Type B pancreatic cell (in vitro differentiated cells): ENCODE measurements at regions not wholly inside any gene's neighbourhood (a gene's known extent, or its start where the extent isn't known, plus 50 kb on each side); places are given as distances from the start of the nearest gene placed in this dataset.

Experiments
- DNase-seq: peaks from one replicate; pipeline ENCODE4 v3.0.0; 2021; ENCODE audit warnings: mixed read lengths; ENCODE audit not compliant: unreplicated experiment; ENCODE audit errors: extremely low spot score
- H3K27ac Mint-ChIP-seq: 2 replicates; pipeline ENCODE4 v1.8.0; 2021; ENCODE audit warnings: mild to moderate bottlenecking, mixed read lengths
- H3K27me3 Mint-ChIP-seq: 2 replicates; pipeline ENCODE4 v1.8.0; 2021; ENCODE audit warnings: mixed read lengths
- H3K36me3 Mint-ChIP-seq: 2 replicates; pipeline ENCODE4 v1.8.0; 2021; ENCODE audit warnings: mixed read lengths
- H3K4me1 Mint-ChIP-seq: one replicate; pipeline ENCODE4 v1.8.0; 2021; ENCODE audit warnings: mixed read lengths; ENCODE audit not compliant: unreplicated experiment
- H3K4me3 Mint-ChIP-seq: 2 replicates; pipeline ENCODE4 v1.8.0; 2021; ENCODE audit warnings: mild to moderate bottlenecking, mixed read lengths
- H3K9me3 Mint-ChIP-seq: 2 replicates; pipeline ENCODE4 v1.8.0; 2021; ENCODE audit warnings: mixed read lengths
- TF ChIP-seq, protein P1 (sequence below): fragments of 200-600 bp; sonication (generic); conservative IDR thresholded peaks from 2 replicates; pipeline ENCODE4 v1.5.0; 2021; ENCODE audit warnings: antibody characterized with exemption, mild to moderate bottlenecking

DNA sequence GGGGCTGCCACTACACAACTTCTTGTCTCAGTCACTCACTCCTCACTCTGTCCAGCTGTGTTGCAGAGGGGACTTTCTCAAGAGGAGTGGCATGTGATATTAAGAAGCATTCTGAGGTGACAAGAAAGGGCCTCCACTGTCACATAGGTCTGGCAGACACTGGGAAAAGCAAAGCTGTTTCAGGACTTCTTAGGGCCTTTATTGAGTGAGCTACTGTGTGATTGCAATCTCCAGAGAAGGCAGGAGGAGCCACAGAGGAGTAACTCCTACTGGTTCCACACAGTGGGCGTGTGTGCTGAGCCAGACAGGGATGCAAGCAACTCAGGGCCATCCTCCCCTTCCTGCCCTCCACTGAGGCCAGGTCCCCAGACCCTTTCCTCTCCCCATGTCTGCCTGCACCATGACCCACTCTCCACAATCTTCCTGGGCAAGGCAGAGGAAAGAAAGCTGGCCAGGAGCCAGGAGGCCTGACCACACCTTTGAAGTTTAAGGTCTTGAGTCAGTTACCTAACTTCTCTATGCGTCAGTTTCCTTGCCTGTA lies 262.0 kb upstream of the ZMIZ1 start:
- Mint-ChIP-seq H3K4me3 (no peak overlapping the region), H3K9me3 (no peaks in the 10 kb centered on the region), H3K36me3 (no peaks in the 10 kb centered on the region), H3K27me3 (peaks cover 5% of the 10 kb centered on the region), H3K27ac (no peak overlapping the region), H3K4me1 (peaks cover 53% of the 10 kb centered on the region)
- DNase-seq: no peak
- TF ChIP-seq, protein P1, sequence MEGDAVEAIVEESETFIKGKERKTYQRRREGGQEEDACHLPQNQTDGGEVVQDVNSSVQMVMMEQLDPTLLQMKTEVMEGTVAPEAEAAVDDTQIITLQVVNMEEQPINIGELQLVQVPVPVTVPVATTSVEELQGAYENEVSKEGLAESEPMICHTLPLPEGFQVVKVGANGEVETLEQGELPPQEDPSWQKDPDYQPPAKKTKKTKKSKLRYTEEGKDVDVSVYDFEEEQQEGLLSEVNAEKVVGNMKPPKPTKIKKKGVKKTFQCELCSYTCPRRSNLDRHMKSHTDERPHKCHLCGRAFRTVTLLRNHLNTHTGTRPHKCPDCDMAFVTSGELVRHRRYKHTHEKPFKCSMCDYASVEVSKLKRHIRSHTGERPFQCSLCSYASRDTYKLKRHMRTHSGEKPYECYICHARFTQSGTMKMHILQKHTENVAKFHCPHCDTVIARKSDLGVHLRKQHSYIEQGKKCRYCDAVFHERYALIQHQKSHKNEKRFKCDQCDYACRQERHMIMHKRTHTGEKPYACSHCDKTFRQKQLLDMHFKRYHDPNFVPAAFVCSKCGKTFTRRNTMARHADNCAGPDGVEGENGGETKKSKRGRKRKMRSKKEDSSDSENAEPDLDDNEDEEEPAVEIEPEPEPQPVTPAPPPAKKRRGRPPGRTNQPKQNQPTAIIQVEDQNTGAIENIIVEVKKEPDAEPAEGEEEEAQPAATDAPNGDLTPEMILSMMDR: no peak

GRCh38 chr10:78807504-78808203 lies 261.1 kb upstream of the ZMIZ1 start:
- Mint-ChIP-seq H3K4me1 (peaks cover 45% of the 10 kb centered on the region), H3K27ac (no peak overlapping the region), H3K4me3 (no peak overlapping the region), H3K27me3 (peaks cover 4% of the 10 kb centered on the region), H3K36me3 (no peaks in the 10 kb centered on the region), H3K9me3 (no peaks in the 10 kb centered on the region)
- TF ChIP-seq, protein P1: no peak
- DNase-seq: no peak

DNA sequence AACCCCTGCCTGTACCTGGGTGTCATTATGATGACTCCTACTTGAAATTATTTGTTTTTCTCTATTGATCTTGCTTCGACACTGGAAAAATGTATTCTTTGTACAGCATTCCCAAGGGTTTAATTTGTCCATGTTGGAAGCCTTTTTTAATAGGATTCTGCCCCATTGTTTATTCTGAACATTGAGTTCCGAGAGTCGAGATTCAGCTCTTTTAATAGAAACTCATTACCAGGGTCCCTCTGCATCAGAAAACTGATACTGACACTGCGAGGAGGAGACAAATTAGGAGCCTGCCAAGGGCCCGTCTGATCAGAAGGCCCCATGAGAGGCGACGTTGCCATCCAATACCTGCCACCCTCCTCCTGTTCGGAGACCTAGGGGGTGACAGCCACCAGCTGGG lies 260.5 kb upstream of the ZMIZ1 start:
- H3K27ac Mint-ChIP-seq: no peak overlapping the region
- TF ChIP-seq, protein P1: no peak
- H3K4me3 Mint-ChIP-seq: no peak overlapping the region
- H3K27me3 Mint-ChIP-seq: peaks cover 5% of the 10 kb centered on the region
- no peaks in the 10 kb centered on the region for H3K36me3 Mint-ChIP-seq
- DNase-seq: no peak
- no peaks in the 10 kb centered on the region for H3K9me3 Mint-ChIP-seq
- H3K4me1 Mint-ChIP-seq: peaks cover 42% of the 10 kb centered on the region

DNA sequence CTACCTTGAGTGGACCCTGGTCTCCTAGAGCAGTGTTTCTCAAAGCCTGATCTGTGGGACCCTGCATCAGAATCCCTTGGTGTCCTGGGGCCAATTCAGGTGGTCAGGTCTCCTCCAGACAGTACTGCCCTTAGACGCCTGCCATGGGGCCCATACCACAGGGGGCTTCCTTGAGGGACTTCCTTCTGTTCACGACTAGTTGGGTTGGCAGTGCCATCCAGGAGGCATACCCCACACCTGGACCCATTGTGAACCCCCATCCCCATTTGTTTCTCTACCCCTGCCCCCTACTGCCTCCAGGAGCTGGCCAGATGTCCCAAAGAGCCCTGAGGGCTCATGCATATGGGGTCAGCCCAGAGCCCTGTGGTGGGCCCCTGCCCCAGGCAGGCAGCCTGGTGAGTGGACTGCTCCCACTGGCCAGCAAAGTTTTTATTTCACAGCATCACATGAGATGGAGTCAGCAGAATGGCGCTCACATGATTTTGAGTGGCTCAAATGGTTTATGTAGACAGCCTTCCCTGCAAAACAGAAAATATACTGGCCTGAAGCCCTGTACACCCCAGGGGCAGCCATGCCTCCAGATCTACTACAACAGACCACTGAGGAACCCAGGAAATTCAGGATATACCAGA lies 259.9 kb upstream of the ZMIZ1 start:
- peaks cover 44% of the 10 kb centered on the region for H3K4me1 Mint-ChIP-seq
- DNase-seq: no peak
- no peaks in the 10 kb centered on the region for H3K9me3 Mint-ChIP-seq
- H3K27ac Mint-ChIP-seq: no peak overlapping the region
- no peak overlapping the region for H3K4me3 Mint-ChIP-seq
- TF ChIP-seq, protein P1: no peak
- H3K27me3 Mint-ChIP-seq: peaks cover 8% of the 10 kb centered on the region
- H3K36me3 Mint-ChIP-seq: no peaks in the 10 kb centered on the region

DNA sequence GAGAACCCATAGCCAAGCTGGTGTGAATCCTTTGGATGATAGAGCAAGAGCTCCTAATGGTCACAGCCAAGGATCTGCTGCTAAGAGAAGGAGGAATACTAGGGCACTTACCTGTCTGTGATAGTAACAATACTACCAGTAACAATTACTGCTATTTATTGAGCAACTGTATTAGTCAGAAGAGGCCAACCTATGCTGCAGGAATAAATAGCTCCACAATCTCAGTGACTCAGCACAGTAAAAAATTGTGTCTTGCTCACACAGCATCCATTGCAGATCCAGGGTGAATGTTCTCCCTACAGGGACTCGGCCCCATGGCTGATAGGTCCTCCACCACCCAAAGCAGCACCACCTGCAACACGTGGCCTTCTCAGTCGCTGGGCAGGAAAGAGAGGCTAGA lies 257.6 kb upstream of the ZMIZ1 start:
- Mint-ChIP-seq H3K27me3 (peaks cover 6% of the 10 kb centered on the region), H3K4me1 (peaks cover 29% of the 10 kb centered on the region), H3K27ac (no peak overlapping the region), H3K36me3 (no peaks in the 10 kb centered on the region), H3K9me3 (no peaks in the 10 kb centered on the region), H3K4me3 (no peak overlapping the region)
- DNase-seq: no peak
- TF ChIP-seq, protein P1: no peak
